ENCODE measurements at regions not wholly inside any gene's neighbourhood (a gene's known extent, or its start where the extent isn't known, plus 50 kb on each side); places are given as distances from the start of the nearest gene placed in this dataset.
"Not testable (repeated sequence)": the region's sequence is repeated elsewhere in the genome, so short reads cannot be mapped to it uniquely, and the experiment has no call there.

DNA sequence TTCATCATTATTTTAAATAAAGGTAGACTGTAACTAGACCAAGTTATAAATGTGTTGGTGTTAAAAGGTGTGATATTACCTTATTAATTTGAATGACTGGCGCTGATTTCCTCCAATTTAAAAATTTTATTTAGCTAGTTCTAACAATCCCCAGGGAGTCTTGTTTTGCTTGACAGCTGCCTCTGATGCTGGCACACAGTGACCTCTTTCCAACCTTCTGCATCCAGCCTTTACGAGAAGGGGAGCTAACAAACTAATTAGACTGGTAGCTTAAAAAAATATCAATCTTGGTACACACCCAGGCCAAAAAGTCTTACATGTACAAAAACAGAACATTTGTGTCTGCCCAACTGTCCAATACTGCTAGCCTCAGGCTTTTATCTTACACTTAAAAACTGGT is 51.8 kb upstream of the ENPEP start:
- DNase-seq = no peak

DNA sequence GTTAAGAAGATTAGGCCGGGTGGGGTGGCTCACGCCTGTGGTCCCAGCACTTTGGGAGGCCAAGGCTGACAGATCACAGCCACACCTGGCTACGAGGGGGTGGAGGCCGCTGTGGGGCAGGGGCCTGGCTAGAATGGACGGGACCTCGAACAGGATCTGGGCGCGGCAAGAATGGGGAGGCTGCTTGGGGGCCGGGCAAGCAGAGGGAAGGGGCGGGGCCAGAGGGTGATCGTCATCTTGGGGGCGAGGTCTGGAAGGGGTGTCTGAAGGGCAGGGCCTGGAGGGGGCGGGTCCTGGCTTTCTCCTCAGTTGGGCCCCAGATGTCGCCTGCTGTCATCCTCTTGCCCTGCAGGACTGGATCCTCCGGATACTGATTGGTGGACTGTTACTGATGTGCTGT is 57.3 kb upstream of the ENPEP start:
- DNase-seq = no peak

DNA sequence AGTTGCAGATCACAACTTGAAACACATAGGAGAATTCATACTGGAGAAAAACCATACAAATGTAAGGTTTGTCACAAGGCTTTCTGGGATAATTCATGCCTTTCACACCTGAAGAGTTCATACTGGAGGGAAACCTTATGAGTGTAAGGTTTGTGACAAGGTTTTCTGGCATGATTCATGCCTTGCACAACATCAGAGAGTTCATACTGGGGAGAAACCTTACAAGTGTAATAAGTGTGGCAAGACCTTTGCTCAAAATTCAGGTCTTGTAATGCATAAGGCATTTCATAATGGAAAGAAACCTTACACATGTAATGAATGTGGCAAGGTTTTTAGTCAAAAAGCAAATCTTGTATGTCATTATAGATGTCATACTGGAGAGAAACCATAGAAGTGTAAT is 58.8 kb upstream of the ENPEP start:
- no peak for DNase-seq

DNA sequence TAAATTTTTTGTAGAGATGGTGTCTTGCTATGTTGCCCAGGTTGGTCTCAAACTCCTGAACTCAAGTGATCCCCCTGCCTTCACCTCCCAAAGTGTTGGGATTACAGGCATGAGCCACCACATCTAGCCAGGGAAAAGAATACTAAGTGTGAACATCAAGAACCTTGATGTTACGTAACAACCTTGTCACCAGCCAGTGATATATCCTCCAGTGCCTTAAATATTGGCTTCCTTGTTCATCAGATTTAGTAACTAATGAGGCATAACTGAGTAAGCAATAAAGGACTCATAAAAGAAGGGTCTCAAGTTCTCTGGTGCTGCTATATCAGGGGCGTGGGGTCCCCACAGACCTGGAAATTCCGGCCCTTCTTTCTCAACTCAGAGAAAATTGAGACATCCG is 60.5 kb upstream of the ENPEP start:
- DNase-seq = peak; percentile 13

DNA sequence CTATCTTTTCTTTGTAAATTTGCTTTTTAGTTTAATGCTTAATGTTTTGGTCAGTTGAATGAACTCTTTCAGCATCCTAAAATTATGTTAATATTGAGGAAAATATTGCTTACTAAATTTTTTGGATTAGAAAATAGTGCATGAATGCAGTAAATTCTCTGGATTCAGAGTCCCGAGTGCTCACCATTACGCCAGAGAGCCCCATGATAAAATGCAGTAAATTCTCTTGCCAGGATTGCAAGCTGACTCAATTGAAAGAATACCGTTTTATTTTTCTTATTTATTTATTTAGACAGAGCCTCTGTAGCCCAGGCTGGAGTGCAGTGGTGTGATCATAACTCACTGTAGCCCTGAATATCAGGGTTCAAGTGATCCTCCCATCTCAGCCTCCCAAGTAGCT is 60.9 kb upstream of the ENPEP start:
- peak; percentile 45 for DNase-seq

DNA sequence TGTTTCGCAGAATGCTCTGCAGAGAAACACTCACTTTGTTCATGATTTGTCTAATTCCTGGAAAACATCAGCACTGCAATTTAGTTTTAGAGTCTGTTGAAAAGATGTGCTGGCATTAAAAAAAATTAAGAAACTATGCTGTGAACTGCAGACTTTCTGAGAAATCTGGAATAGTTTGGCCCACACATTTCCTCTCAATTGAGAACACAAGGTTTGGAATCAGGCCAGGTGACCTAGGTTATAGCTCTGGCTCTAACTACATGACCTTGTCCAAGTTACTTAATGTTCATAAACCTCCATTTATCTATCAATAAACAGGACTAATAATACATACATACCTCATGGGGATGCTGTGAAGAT is 61.4 kb upstream of the ENPEP start:
- DNase-seq = no peak

DNA sequence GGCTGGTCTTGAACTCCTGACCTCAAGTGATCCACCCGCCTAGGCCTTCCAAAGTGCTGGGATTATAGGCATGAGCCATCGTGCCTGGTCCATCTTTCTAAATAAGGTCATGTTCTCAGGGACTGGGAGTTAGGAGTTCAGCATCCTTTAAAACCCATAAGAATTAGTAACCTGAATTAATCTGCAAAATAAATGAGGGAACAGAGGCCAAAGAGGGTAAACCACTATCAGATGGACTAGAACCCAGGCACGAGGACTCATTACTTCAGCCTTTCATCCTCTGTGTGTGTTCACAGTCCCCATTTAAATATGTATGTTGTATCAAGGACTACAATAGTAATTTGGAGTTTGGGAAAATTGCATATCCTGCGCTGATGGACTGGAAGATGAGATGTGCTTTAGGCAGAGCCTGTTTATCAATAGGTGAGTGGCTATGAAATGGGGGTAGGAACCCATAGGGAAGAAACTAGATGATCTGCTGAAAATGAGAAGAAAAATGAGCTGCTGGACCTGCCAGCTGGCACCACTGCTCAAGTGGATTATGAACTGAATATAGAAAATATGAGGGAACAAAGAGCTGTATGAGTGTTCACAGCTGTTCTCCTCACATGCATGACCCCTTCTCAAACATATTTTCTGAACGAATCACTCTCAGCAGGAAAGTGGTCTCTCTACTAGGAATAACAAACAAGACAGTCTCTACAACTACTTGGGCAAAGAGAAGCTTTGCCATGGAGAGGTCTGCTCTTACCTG is 62.0 kb upstream of the ENPEP start:
- DNase-seq = peak; percentile 84

DNA sequence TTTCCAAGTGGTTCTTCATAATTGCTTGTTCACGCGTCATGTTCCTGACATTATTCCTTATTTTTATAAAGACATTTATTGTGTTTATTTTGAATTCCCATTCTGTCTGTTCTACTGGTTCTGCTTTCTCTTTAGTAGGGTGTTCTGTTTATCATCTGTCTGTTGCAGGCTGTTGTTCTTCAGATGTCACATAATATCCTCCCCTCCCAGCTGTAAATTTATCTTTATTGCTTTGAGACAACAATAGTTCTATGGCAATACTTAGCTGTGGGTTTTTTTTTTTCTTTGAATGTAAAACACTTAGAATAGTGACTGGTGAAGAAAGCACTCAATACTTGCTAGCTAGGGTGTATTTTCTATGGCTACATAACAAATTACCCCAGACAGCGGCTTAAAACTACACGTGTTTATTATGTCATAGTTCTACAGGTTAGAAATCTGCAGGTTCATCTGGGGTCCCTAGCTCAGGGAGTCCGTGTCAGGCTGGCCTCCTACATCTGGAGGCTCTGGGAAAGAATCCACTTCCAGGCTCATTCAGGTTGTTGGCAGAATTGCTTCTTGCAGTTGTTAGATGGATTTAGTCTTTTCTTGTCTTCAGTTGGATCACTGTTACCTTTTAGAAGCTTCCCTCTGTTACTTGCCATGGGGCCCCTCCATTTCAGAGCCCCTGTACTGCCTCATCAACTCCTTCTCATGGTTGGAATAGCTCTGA is 63.4 kb upstream of the ENPEP start:
- DNase-seq = peak; percentile 30

DNA sequence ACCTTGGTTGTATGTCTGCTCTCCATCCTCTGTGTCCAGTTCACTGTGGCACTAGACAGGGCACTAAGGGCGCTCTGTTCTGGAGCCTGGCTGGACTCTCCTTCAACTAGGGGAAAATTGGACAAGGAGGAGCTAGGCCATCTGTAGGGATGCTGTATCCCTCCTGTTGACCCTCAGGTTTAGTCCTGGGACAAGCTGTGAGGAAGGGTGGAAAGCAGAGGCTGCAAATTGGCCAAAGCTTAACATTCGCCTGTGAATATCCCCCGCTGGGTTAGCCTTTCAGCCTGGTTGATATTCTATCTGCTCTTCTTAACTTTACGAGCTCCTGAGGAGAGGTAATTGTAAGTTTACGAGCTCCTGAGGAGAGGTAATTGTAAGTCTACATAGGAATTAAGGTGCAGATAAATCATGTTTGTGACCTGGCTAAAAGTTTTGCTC is 64.4 kb upstream of the ENPEP start:
- no peak for DNase-seq

DNA sequence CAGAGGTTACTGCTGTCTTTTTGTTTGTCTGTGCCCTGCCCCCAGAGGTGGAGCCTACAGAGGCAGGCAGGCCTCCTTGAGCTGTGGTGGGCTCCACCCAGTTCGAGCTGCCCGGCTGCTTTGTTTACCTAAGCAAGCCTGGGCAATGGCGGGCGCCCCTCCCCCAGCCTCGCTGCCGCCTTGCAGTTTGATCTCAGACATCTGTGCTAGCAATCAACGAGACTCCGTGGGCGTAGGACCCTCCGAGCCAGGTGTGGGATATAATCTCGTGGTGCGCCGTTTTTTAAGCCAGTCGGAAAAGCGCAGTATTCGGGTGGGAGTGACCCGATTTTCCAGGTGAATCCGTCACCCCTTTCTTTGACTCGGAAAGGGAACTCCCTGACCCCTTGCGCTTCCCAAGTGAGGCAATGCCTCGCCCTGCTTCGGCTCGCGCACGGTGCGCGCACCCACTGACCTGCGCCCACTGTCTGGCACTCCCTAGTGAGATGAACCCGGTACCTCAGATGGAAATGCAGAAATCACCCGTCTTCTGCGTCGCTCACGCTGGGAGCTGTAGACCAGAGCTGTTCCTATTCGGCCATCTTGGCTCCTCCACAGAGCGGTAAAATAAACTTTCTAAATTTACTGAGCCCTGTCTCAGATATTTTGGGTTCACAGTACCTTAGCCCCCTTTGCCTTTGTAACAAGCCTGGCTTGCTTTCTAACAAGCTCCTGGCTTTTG is 64.9 kb upstream of the ENPEP start:
- not testable (repeated sequence) for DNase-seq

DNA sequence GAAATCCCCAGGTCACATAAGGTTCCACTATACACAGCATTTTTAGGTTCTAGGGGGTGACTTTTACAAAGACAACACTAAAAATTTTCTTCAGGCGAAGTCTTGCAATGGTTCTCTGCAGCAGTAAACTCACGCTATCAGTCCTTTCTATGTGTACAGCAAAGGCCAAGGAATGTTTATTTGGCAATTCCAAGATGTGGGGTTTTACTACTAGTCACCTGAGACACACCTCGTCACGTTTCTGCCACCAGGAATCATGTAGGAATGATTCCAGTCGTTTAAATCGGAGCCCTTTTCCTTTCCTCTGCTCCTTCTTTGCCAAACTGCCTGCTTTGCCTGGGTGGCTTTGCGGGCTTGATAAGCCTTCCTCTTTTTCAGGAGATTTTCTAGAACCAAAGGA is 75.9 kb upstream of the ENPEP start:
- no peak for DNase-seq

DNA sequence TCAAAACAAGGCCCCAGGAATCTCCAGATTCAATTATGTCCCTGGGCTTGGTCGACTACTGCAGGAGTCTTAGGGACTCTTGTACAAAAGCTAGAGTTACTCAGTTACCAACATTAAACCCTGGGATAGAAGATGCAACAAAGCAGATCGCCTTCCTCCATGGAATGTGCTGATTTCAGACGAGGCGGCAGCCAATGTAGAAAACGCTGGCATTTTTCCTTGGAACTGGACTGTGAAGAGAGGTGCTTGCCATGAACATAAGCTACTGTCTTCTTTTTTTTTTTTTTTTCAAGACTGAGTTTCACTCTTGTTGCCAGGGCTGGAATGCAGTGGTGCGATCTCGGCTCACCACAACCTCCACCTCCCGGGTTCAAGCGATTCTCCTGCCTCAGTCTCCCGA is 76.9 kb upstream of the ENPEP start:
- DNase-seq = not testable (repeated sequence)

DNA sequence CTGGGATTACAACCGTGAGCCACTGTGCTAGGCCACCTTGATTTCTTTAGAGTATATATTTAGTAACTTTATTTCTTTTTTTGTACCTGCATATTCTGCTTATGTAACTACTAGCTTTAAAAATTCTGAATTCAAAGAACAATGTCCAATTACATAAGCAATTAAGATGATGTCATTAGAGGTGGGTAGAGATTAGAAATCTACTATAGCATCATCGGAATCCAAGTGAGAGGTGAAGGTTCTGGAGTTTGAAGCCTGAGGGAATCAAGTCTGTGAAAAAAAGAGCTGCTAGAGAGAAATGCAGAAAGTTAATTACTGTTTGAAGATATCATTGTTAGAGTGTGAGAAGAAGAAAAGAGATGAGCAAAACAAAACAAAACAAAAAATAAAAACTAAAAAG is 79.0 kb upstream of the ENPEP start:
- no peak for DNase-seq

DNA sequence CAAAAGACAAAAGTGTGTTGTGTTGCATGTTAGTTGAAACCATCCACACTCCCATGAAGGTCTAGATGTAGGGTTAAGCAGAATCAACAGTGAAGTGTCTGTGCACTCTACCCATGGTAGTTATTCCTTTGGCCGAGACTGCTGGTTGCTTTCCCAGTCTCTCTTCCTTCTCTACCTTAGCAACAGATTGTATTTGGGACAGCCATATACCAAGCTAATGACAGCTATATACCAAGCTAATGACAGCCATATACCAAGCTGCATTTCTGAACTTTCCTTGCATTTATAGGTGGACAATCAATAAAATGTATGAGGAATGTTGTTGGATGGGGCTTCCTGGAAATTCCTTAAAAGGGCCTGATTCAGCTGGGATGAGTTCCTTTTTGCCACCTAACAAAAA is 80.5 kb upstream of the ENPEP start:
- no peak for DNase-seq

DNA sequence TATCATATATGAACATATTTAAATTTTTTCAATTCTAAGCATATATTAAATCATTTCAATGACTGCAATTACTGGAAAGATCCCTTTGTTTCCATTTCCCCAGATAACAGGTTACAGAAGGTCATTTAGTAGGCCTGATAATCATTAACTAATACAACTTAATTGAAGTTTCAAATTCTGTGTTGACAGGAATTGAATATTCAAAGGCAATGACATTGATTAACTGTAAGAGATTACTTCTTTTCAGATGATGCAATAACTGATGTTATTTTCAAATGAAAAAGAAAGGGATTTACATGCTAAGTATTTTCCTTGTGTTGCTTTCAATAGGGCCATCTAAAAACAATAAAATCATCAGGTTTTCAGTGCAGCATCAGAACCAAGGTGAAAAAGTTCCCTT is 81.1 kb upstream of the ENPEP start:
- DNase-seq = no peak

DNA sequence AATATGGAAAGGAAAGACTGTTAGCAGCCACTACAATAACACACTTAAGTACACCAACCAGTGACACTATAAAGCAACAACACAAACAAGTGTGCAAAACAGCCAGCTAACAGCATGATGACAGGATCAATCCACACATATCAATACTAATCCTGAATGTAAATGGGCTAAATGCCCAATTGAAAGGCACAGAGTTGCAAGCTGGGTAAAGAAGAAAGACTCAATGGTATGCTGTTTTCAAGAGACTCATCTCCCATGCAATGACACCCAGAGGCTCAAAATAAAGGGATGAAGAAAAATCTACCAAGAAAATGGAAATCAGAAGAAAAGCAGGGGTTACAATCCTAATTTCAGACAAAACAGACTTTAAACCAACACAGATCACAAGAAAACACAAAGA is 94.2 kb upstream of the ENPEP start:
- DNase-seq = no peak

DNA sequence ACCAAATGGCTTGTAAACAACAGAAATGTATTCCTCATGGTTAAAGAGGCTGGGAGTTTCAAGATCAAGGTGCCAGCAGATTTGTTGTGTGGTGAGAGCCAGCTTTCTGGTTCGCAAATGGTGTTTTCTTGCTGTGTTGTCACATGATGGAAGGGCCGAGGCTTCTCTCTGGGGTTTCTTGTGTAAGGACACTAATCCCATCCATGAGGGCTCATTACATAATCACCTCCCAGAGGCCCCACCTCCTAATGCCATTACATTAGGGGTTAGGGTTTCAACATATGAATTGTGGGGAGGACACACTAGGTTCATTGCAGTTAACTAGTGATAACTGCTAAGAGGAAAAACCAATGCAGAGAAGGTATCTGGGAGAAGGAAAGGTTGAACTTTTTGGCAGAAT is 103.5 kb upstream of the ENPEP start:
- no peak for DNase-seq

DNA sequence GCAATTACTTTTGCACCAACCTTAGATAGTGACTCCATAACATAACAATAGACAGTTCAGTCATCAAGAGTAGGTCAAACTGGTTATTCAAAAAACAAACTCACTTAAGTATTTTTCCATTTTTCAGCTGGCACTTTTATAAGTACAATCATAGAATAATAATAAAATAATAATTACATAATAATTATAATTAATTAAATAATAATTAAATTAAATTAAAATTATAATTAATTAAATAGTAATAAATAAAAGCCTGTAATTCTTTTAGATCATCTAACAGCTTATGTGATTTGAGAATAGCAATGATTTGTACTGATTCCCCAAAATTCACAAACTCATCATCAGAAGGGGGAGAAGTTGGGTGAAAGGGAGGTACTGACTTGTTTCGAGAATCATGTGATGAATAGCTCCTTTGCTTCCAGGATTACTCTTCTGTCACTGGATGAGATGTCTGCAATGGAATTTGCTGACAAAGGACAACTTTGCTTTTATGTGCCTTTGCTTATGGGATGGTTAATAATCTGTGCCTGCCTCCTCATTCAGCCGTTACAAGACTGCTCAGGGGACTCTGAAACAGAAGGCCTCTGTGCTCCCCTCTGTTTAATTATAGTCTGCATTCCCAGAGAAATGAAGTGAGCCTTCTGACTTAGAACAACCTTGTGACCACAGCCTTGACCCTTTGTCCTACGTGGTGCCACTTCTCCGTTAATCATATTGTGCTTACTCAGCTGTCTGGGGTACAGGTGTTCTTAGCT is 104.8 kb upstream of the ENPEP start:
- no peak for DNase-seq

DNA sequence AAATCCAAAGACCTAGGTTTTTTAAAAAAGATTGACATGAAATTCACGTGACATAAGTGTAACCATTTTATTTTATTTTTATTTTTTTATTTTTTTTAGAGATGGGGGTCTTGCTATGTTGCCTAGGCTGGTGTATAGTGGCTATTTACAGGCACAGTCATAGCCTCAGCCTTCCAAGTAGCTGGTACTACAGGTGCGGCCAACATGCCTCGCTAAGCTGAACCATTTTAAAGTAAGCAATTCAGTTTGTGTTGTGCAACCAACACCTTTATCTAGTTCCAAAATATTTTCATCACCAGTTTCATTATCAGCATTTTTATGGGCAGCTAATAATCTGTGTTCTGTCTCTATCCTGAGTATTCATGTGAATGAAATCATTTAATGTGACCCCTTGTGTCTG is 107.5 kb upstream of the ENPEP start:
- DNase-seq = no peak

DNA sequence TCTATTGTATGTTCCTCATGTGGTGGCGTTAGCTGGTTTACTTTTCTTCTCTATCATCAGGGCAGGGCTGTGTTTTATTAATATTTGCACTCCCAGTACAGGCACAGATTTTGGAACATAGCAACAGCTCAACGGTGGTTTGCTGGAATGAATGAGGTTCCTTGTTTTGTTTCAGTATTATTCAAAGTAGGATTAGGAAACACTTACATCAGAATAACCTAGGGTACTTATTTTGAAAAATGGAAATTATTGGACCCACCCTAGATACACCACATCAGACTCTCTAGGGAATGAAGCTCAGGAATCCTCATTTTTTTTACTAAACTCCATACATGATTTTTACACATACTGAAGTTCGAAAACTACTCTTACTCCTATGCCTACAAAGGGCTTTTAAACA is 108.8 kb upstream of the ENPEP start:
- no peak for DNase-seq

DNA sequence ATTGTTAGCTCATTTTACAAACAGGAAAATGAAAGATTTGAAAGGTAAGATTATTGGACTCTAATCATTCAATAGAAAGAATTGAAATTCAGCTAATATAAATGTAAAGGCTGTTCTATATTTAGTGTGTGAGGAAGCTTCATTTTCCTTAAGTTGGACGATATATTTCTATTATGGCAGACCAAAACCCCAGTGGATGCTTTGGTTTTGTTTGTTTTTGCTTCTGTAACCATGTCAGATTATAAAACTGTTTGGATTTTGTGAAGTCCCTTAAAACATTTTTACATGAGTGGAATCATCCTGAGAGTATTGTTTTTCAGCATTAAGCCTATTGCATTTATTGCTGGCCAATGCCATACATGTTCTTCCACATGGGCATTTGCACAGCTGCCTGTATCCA is 110.2 kb upstream of the ENPEP start:
- peak; percentile 27 for DNase-seq

DNA sequence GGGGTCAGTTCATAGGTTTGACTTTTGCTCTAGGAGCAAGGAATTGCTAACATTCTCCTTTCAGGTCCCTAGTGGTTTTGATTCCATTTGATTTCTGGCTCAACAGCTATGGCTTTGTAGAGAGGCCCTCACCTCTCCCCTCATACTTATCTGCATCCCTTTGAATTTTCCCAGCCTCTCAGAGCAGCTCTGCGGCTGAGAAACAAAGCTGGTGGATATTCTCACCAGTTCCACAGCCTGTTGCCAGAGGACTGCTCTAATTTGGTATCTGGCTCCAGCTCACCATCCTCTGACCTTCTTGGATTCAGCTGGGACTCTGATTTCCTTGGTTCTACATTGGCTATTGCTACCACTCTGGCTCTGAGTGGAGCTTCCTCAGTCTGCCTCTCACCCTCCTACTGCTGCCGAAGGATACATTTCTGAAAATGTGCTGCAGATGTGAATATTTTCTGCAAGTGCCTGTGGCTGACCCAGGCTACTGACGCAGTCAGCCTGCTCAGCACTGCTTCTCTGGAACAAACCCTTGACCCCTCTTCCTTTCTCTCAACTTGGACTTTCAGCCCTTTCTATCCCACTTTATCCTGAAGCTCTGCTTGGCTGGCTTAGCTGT is 110.9 kb upstream of the ENPEP start:
- DNase-seq = peak; percentile 53
